Caco-2 (cell line): ENCODE measurements at regions not wholly inside any gene's neighbourhood (a gene's known extent, or its start where the extent isn't known, plus 50 kb on each side); places are given as distances from the start of the nearest gene placed in this dataset.

Experiments used
- BruUV-seq: library from RNA; stranded (reverse); fragments of 400-500 nt; replicated peaks from 2 replicates; lab custom pipeline; 2021; lab: Mats Ljungman, UMichigan
- CTCF ChIA-PET: fragments of 300-600 bp; sonication (Branson Sonifier 250); formaldehyde crosslinking; loops from one replicate; lab custom pipeline; 2022; ENCODE audit warnings: antibody characterized with exemption; lab: Charles Lee
- POLR2A ChIA-PET: fragments of 300-600 bp; sonication (Branson Sonifier 250); formaldehyde crosslinking; loops from one replicate; lab custom pipeline; 2022; ENCODE audit warnings: antibody characterized with exemption; lab: Charles Lee
- DNase-seq, 2 experiments: peaks; one replicate each; pipeline versions ENCODE4 v3.0.0 to v3.0.0-alpha.2; 2020 to 2022
- H3K27me3 ChIP-seq: replicated peaks from 2 replicates; pipeline ENCODE4 v1.6.0; 2011; ENCODE audit warnings: low read length; ENCODE audit not compliant: control insufficient read depth, insufficient read depth
- H3K36me3 ChIP-seq: 2 replicates; pipeline ENCODE4 v1.5.1; 2011; ENCODE audit warnings: low read length; ENCODE audit not compliant: control insufficient read depth, insufficient read depth
- H3K4me1 ChIP-seq: fragments of 250-450 bp; sonication (Bioruptor Pico); 2 replicates; pipeline ENCODE4 v1.5.1; 2020; ENCODE audit warnings: mild to moderate bottlenecking
- H3K4me3 ChIP-seq: 2 replicates; pipeline ENCODE4 v1.5.1; 2011; ENCODE audit warnings: low read depth, mild to moderate bottlenecking, control low read depth, low read length
- H3K9me3 ChIP-seq: fragments of 250-450 bp; sonication (Bioruptor Pico); 2 replicates; pipeline ENCODE4 v1.5.1; 2020; ENCODE audit warnings: mild to moderate bottlenecking, moderate library complexity
- H3K27ac Mint-ChIP-seq: one replicate; pipeline ENCODE4 v1.8.0; 2022; ENCODE audit warnings: mixed read lengths; ENCODE audit not compliant: unreplicated experiment
- H3K27me3 Mint-ChIP-seq: one replicate; pipeline ENCODE4 v1.8.0; 2022; ENCODE audit warnings: mixed read lengths; ENCODE audit not compliant: insufficient read depth, unreplicated experiment
- H3K36me3 Mint-ChIP-seq: one replicate; pipeline ENCODE4 v1.8.0; 2022; ENCODE audit warnings: mild to moderate bottlenecking, mixed read lengths; ENCODE audit not compliant: insufficient read depth, unreplicated experiment
- H3K4me1 Mint-ChIP-seq: one replicate; pipeline ENCODE4 v1.8.0; 2022; ENCODE audit warnings: low read depth, mixed read lengths; ENCODE audit not compliant: unreplicated experiment
- H3K4me3 Mint-ChIP-seq: one replicate; pipeline ENCODE4 v1.8.0; 2022; ENCODE audit warnings: mild to moderate bottlenecking, moderate library complexity, mixed read lengths; ENCODE audit not compliant: unreplicated experiment
- H3K9me3 Mint-ChIP-seq: one replicate; pipeline ENCODE4 v1.8.0; 2022; ENCODE audit warnings: mixed read lengths; ENCODE audit not compliant: unreplicated experiment
- CTCF ChIP-seq, 2 experiments: fragments of 200-600 bp in 1 of 2; IDR thresholded peaks; 1 replicate in 1 of 2; 2 replicates in 1 of 2; pipeline versions ENCODE4 v1.5.1 to v1.8.0; 2011 to 2022; ENCODE audit warnings: antibody characterized with exemption in 1 of 2, control low read depth in 1 of 2, inconsistent platforms in 1 of 2, low read depth in 1 of 2, low read length in 1 of 2, mild to moderate bottlenecking in 1 of 2, moderate library complexity in 1 of 2; ENCODE audit not compliant: insufficient read depth in 1 of 2, severe bottlenecking in 1 of 2, unreplicated experiment in 1 of 2
- intact Hi-C: fragments of 100-400 bp; cut with micrococcal nuclease; formaldehyde crosslinking; loops from one replicate; pipeline ENCODE4 v1.10.0; 2022; ENCODE audit not compliant: unreplicated experiment

GRCh38 chr11:130787092-130787616 is 129.1 kb downstream of the SNX19 start:
- intact Hi-C loops = no loop called here
- DNase-seq = no peak
- Histone ChIP-seq H3K9me3 (peaks cover 9% of the 10 kb centered on the region; the same call in 1 of the 2 replicates), H3K36me3 (no peaks in the 10 kb centered on the region), H3K4me1 (no peaks in the 10 kb centered on the region), H3K27me3 (no peaks in the 10 kb centered on the region), H3K4me3 (no peak overlapping the region)
- BruUV-seq = no TSS peak
- POLR2A ChIA-PET = no interaction called here
- no peak overlapping the region for H3K4me3 Mint-ChIP-seq
- CTCF ChIA-PET = no interaction called here
- no peaks in the 10 kb centered on the region for H3K9me3 Mint-ChIP-seq
- H3K36me3 Mint-ChIP-seq = no peaks in the 10 kb centered on the region
- no peak for TF ChIP-seq CTCF (IDR thresholded peaks at IDR 0.05; ENCODE audit: insufficient read depth in 1 of 2, low read depth in 1 of 2, low read length in 1 of 2, severe bottlenecking in 1 of 2, unreplicated experiment in 1 of 2)
- H3K27ac Mint-ChIP-seq = no peak overlapping the region
- no peaks in the 10 kb centered on the region for H3K4me1 Mint-ChIP-seq
- peaks cover 13% of the 10 kb centered on the region for H3K27me3 Mint-ChIP-seq

- Mint-ChIP-seq H3K27me3 (peaks cover 13% of the 10 kb centered on the region), H3K4me1 (no peaks in the 10 kb centered on the region), H3K9me3 (no peaks in the 10 kb centered on the region), H3K4me3 (no peak overlapping the region), H3K27ac (no peak overlapping the region), H3K36me3 (no peaks in the 10 kb centered on the region)
- no peak for TF ChIP-seq CTCF (IDR thresholded peaks at IDR 0.05; ENCODE audit: insufficient read depth in 1 of 2, low read depth in 1 of 2, low read length in 1 of 2, severe bottlenecking in 1 of 2, unreplicated experiment in 1 of 2)
- Histone ChIP-seq H3K27me3 (no peaks in the 10 kb centered on the region), H3K9me3 (peaks cover 9% of the 10 kb centered on the region; the same call in 1 of the 2 replicates), H3K4me1 (no peaks in the 10 kb centered on the region), H3K36me3 (no peaks in the 10 kb centered on the region), H3K4me3 (no peak overlapping the region)
- no TSS peak for BruUV-seq
- DNase-seq = no peak
- ChIA-PET CTCF (no interaction called here), POLR2A (no interaction called here)
- intact Hi-C loops = no loop called here
These were observed 128.2 kb downstream of the SNX19 start for GRCh38 chr11:130787973-130788570.

- no peaks in the 10 kb centered on the region for H3K36me3 Mint-ChIP-seq
- H3K4me3 ChIP-seq = no peak overlapping the region
- no TSS peak for BruUV-seq
- no peaks in the 10 kb centered on the region for H3K27me3 ChIP-seq
- ChIA-PET CTCF (no interaction called here), POLR2A (no interaction called here)
- H3K36me3 ChIP-seq = no peaks in the 10 kb centered on the region
- intact Hi-C loops = no loop called here
- DNase-seq = no peak
- no peak for TF ChIP-seq CTCF (IDR thresholded peaks at IDR 0.05; ENCODE audit: insufficient read depth in 1 of 2, low read depth in 1 of 2, low read length in 1 of 2, severe bottlenecking in 1 of 2, unreplicated experiment in 1 of 2)
- H3K27ac Mint-ChIP-seq = no peak overlapping the region
- peaks cover 9% of the 10 kb centered on the region; the same call in 1 of the 2 replicates for H3K9me3 ChIP-seq
- H3K4me1 Mint-ChIP-seq = no peaks in the 10 kb centered on the region
- no peaks in the 10 kb centered on the region for H3K9me3 Mint-ChIP-seq
- H3K27me3 Mint-ChIP-seq = peaks cover 10% of the 10 kb centered on the region
- H3K4me3 Mint-ChIP-seq = no peak overlapping the region
- H3K4me1 ChIP-seq = no peaks in the 10 kb centered on the region
These were observed 127.1 kb downstream of the SNX19 start for GRCh38 chr11:130789056-130789640.
